Left ventricle myocardium inferior (tissue), 1 donor: ENCODE measurements at regions not wholly inside any gene's neighbourhood (a gene's known extent, or its start where the extent isn't known, plus 50 kb on each side); places are given as distances from the start of the nearest gene placed in this dataset.

Experiments
- DNase-seq: peaks from one replicate; pipeline ENCODE4 v3.0.0-alpha.2; 2020
- H3K27ac ChIP-seq: fragments of 200-600 bp; replicated peaks from 2 replicates; pipeline ENCODE4 v1.8.0; 2021
- H3K27me3 ChIP-seq: fragments of 200-600 bp; 2 replicates; pipeline ENCODE4 v1.8.0; 2021; ENCODE audit warnings: low read depth
- H3K36me3 ChIP-seq: fragments of 200-600 bp; 2 replicates; pipeline ENCODE4 v1.8.0; 2021
- H3K4me1 ChIP-seq: fragments of 200-600 bp; 2 replicates; pipeline ENCODE4 v1.8.0; 2021
- H3K4me3 ChIP-seq: fragments of 200-600 bp; 2 replicates; pipeline ENCODE4 v1.8.0; 2021; ENCODE audit warnings: mild to moderate bottlenecking, moderate library complexity
- H3K9me3 ChIP-seq: fragments of 200-600 bp; replicated peaks from 2 replicates; pipeline ENCODE4 v1.8.0; 2021
- CTCF ChIP-seq: fragments of 200-600 bp; IDR thresholded peaks from 2 replicates; pipeline ENCODE4 v1.8.0; 2021; ENCODE audit warnings: antibody characterized with exemption, mild to moderate bottlenecking, borderline replicate concordance
- intact Hi-C: fragments of 100-400 bp; cut with micrococcal nuclease; formaldehyde crosslinking; loops from one replicate; pipeline ENCODE4 v1.11.0; 2022
- donor health status: DM: no; HTN: yes; CAD: no; lungs with severe emphysema.

DNA sequence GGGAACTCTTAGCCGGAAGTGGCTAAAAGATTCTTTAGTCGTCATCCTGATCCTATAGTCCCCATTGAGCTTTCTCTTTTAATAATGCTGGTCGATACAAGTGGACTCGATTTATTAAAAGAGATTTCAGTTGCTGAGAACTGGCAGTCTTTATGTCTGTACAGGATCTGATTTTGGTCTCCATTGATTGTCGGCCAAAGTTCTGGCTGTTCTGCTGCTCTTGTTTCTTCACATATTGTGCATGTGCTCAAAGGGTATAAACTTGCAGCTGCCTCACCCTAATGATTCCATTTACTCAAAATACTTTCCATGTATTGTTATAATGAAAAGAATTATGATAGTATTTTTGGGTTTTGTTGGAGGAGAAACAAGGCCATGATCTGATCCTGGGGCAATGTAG is 100.7 kb upstream of the CTTNBP2 start:
- Histone ChIP-seq H3K27ac (no peak overlapping the region), H3K4me1 (no peaks in the 10 kb centered on the region), H3K36me3 (no peaks in the 10 kb centered on the region), H3K27me3 (no peaks in the 10 kb centered on the region), H3K9me3 (peaks cover 10% of the 10 kb centered on the region), H3K4me3 (no peak overlapping the region)
- no peak for DNase-seq
- intact Hi-C loops = no loop called here
- TF ChIP-seq CTCF = no peak

DNA sequence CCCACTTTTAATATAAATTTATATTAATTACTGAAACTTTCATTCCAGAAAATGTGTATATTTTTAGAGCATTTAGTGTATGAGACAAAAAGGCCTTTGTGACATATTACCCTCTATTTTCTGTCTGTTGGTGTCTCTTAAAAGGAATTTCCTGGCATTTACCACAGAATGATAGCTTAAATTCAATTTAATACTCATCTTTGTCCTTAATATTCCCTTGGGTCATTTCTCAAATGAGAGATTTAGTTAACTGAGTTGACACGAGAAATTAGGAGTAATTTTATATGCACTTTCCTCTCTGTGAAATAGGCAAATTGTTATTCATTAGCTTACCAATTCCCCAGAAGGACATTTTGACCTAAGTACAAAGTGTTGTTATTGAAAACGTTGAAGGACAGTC is 101.7 kb upstream of the CTTNBP2 start:
- H3K27ac ChIP-seq = no peak overlapping the region
- no peak for TF ChIP-seq CTCF
- no peak for DNase-seq

DNA sequence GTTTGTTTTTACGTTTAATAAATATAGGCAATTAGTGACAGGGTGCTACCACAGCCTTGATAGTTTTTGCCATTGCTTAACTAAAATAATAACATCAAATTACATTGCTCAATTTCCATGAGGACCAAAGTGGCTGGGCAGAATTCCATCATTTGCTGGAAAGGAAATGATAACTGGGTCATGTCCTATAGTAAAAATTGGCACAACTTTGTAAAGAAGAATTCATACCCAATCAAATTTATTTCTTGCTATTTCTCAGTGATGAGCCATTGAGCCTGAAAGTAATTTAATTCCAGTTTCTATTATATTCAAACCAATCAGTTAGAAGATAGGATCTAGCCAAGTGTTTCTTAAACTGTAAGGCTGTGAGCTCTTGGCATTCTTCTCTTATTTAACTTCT is 102.2 kb upstream of the CTTNBP2 start:
- Histone ChIP-seq H3K36me3 (no peaks in the 10 kb centered on the region), H3K4me1 (no peaks in the 10 kb centered on the region), H3K4me3 (no peak overlapping the region), H3K9me3 (peaks cover 2% of the 10 kb centered on the region), H3K27me3 (no peaks in the 10 kb centered on the region), H3K27ac (no peak overlapping the region)
- intact Hi-C loops = no loop called here
- no peak for TF ChIP-seq CTCF
- no peak for DNase-seq

More for the DNA sequence above, 101.7 kb upstream of the CTTNBP2 start:
- intact Hi-C loops = no loop called here
- H3K27me3 ChIP-seq = no peaks in the 10 kb centered on the region
- no peaks in the 10 kb centered on the region for H3K36me3 ChIP-seq
- peaks cover 7% of the 10 kb centered on the region for H3K9me3 ChIP-seq
- no peak overlapping the region for H3K4me3 ChIP-seq
- no peaks in the 10 kb centered on the region for H3K4me1 ChIP-seq

- Histone ChIP-seq H3K9me3 (no peaks in the 10 kb centered on the region), H3K4me3 (no peak overlapping the region), H3K36me3 (no peaks in the 10 kb centered on the region), H3K4me1 (no peaks in the 10 kb centered on the region), H3K27me3 (no peaks in the 10 kb centered on the region), H3K27ac (no peak overlapping the region)
- TF ChIP-seq CTCF = no peak
- no peak for DNase-seq
- intact Hi-C loops = no loop called here
Observed at GRCh38 chr7:117979954-117980497, 106.8 kb upstream of the CTTNBP2 start.

DNA sequence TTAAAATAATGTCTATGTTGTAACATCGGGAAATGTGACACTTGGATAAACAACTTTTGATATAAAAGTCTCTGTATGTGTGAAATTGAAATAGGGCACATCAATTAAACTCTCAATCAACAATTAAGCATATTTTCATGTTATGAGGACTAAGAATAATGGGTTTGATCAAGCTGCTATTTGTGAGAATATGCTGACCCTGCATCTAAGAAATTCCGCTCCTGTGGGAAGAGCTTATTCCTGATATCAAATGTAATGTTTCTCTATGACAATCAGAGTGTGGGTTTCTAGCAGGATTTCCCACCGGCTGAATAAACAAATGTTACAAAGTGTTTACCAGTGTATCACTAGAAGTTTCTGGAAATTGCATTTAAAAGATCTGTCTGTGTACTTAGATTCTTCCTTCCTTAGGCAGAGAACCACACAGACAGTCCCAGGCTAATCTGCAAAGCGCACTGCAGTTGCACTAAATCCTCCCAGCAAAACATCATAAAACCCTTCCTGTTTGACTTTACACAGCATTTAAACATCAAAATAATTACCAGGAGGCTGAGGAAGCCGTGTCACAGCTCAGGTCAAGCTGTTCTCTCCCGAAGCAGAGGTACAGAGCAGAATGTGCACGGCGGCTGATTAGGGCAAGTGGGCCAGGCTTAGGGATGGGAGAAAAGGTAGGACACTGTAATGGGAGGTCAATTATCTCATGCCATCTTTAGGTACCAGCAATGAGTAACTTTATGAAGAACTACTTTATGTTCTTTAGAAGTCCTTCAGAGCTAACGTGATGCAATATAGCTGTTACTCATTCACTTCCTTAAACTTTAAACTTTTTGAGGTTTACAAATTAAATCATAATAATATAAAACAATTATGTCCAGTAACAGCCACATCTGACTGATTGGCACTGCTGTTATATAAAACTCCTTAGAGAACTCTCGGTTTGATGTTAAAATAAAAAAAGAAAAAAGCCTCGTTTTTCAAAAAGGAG is 109.1 kb upstream of the CTTNBP2 start:
- Histone ChIP-seq H3K4me1 (no peaks in the 10 kb centered on the region), H3K36me3 (no peaks in the 10 kb centered on the region), H3K27me3 (no peaks in the 10 kb centered on the region), H3K27ac (no peak overlapping the region), H3K4me3 (no peak overlapping the region), H3K9me3 (no peaks in the 10 kb centered on the region)
- DNase-seq = no peak
- intact Hi-C loops = no loop called here
- TF ChIP-seq CTCF = no peak
